ENCODE measurements at regions not wholly inside any gene's neighbourhood (a gene's known extent, or its start where the extent isn't known, plus 50 kb on each side); places are given as distances from the start of the nearest gene placed in this dataset.
A peak's percentile ranks its signal among the peaks of the same experiment; 100 is the strongest.
"Not testable (repeated sequence)": the region's sequence is repeated elsewhere in the genome, so short reads cannot be mapped to it uniquely, and the experiment has no call there.

GRCh38 chr5:173496129-173496882 lies 120.1 kb downstream of the BOD1 start:
- DNase-seq (ENCODE audit: low read depth): peak; percentile 86

GRCh38 chr5:173495225-173495904 lies 121.1 kb downstream of the BOD1 start:
- DNase-seq (ENCODE audit: low read depth): peak; percentile 80

DNA sequence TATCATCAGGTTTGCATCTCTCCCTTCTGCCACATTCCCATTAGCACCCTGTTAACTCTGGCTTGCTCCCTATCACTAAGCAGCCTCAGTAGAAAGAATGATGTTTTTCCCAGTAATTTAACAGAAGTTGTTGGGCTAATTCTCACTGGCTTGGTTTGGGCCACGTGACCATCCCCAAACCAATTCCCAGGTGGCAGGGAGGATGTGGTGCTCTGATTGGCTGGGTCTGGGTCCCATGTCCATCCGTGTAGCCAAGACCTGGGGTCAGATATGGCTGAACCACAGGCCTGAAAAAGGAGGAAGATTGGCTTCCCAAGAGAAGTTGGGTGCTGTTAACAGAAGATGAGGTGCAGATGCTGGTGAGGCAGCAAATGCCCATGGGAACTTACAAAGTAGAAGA lies 122.0 kb downstream of the BOD1 start:
- DNase-seq (ENCODE audit: low read depth): peak; percentile 51

GRCh38 chr5:173493846-173494245 lies 122.6 kb downstream of the BOD1 start:
- DNase-seq (ENCODE audit: low read depth): no peak

DNA sequence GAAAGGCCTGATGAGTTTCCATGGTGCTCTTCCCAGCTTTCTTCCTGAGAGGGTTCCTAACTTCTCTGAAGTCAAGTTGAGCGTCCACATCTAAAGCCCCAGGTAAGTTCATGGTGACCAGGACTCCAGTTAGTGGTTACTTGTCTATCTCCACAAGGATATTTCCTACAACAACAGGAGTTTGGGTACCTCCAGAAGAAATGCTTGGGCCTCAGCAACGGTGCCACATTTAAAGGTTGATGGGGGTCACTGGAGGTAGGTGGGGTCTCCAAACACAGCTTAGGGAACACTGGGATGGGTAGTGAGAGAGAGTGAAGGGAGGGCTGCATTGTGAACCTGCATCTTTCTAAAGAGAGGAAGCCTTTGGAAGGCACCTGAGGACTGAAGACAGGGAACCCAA lies 123.4 kb downstream of the BOD1 start:
- no peak for DNase-seq (ENCODE audit: low read depth)

DNA sequence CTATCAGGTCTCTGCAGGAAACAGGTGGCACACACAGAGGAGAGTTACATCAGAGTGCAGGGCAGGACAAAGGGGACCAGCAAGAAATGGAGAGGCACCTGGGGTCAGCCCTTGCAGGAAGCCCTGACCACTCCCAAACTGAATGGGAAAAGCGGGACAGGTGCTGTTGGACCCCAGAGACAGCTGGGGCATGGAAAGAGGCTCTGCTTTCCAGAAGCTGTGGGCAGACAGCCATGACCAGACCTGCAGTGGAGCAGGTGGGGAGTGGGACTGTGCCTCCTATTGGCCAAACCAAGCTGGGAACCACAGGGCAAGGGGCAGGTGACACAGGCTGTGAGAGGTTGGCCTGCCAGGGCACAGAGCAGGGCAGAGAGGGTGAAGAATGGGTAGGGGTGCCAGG lies 125.8 kb downstream of the BOD1 start:
- DNase-seq (ENCODE audit: low read depth): no peak

DNA sequence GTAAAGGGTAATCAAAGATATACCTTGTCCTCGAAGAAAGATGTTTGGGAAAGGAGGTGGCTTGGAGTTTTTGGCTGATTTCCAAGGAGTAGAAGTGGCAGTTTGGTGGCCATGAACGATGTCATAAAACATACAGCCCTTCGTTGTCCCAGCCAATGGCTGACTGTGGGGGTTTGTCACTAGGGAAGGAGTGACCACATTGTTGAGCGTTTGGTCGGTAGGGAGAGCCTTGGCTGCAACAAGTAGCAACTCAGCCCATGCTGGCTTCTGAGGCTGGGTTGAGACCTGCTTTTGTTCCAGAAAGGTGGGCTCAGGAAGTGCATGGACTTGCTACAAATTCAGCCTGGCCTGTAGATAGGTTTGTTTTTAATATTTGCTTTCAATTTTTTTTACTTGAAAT lies 128.3 kb downstream of the BOD1 start:
- no peak for DNase-seq (ENCODE audit: low read depth)

- no peak for DNase-seq (ENCODE audit: low read depth)
Observed at GRCh38 chr5:173487300-173487699, 129.2 kb downstream of the BOD1 start.

DNA sequence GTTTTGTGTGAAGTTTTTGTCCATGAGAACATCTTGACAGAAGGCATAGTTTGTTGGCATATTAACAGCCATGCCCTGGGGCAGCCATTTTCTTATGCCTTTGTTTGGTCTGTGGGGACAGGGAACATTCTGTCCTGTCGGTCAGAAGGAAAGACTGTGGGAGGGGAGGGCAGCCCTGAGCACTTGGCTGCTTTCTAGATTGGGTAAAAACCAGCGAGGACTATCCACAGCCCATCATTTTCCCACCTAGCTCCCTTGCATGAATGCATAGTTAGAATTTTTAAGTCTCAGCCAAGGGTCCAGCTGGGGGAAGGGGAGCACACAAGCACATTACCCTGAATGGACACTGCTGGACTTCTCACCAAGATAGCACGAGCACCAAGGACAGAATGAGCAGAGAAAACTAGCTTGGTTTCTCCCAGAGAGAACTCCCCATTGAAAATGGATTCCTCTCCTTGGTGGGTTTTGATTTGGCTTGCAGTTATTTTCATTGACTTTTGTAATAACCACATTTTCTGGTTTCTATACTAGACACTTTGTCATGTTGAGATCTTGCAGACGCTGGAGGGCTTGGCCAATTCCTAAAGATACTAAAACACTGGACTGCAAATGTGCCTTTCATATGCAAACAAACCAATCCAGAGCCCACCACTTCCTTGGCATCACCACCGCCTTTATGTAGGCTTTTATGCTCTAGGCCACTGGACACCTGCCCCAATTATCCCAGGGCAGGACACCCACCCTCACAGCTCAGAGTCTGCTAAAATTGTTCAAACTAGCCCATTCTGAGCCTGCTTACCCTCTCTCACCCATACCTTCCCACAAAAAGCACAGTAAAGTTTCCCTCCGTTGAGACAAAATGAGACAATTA lies 129.9 kb downstream of the BOD1 start:
- no peak for DNase-seq (ENCODE audit: low read depth)

DNA sequence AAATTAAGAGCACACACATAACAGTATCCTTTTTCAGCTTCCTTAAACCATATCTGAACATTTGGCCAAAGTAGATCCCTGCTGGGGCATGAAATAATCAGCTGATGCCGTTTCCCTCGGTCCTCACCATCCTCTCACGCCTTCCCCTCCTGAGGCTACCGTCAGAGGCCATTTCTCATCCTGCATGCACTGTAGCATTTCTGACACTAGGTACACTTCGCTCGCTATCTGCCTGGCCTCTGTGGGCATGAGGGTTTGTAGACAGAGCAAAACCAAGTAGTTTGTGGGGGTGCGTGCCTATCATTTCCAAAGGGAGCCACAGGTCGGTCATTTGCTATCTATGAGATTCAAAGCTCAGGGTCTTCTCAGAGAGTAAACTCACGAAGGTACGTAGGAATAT lies 131.9 kb downstream of the BOD1 start:
- no peak for DNase-seq (ENCODE audit: low read depth)

DNA sequence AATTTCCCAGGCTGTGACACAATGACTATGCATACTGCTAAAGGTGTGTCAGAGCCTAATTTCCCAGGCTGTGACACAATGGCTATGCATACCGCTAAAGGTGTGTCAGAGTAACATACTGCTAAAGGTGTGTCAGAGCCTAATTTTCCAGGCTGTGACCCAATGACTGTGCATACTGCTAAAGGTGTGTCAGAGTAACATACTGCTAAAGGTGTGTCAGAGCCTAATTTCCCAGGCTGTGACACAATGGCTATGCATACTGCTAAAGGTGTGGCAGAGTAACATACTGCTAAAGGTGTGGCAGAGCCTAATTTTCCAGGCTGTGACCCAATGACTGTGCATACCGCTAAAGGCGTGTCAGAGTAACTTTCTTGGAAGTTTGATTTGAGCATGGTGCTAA lies 132.9 kb downstream of the BOD1 start:
- not testable (repeated sequence) for DNase-seq (ENCODE audit: low read depth)

GRCh38 chr5:173483160-173483559 lies 133.3 kb downstream of the BOD1 start:
- DNase-seq (ENCODE audit: low read depth): no peak

GRCh38 chr5:173481821-173482220 lies 134.6 kb downstream of the BOD1 start:
- DNase-seq (ENCODE audit: low read depth): no peak

- DNase-seq (ENCODE audit: low read depth): no peak
Observed at GRCh38 chr5:173480896-173481295, 135.6 kb downstream of the BOD1 start.

- peak; percentile 61 for DNase-seq (ENCODE audit: low read depth)
Observed at GRCh38 chr5:173479711-173480110, 136.7 kb downstream of the BOD1 start.

GRCh38 chr5:173477345-173478040 lies 139.0 kb downstream of the BOD1 start:
- peak; percentile 80 for DNase-seq (ENCODE audit: low read depth)

DNA sequence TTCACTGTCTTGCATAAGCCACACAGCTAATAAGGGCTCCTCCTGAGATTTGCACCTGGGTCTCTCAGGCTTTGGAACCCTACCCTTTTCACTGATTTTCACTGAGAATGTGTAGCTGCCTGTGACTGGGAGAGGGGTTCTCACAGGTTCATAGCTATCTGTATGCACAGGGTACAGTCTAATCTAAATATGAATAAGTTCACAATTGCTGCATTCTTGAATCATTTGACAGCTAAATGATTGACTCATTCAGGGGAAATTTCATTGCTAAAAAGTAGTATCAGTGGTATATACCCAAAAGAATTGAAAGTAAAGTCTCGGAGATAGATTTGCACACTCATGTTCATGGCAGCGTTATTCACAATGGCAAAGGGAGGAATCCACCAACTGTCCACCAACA lies 140.7 kb downstream of the BOD1 start:
- DNase-seq (ENCODE audit: low read depth): no peak

DNA sequence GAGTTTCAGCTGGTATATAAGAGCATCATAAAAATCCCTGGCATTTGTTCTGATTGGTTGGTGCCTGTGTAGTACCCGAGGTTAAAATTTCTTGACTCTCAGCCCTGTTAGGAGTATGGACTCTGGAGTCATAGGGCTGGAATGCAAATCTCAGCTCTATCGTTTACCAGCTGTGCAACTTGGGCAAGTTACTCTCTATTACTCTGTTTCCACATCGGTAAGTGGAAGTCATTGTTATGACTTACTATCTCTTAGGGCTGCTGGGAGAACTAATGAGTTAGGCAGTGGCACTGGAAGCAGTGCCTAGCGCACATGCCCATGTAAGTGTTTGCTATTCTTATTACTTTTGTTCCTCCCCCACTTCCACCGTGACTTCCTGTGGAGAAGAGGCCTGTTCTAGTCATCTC lies 141.6 kb downstream of the BOD1 start:
- peak; percentile 95 for DNase-seq (ENCODE audit: low read depth)

- DNase-seq (ENCODE audit: low read depth): no peak
Observed at GRCh38 chr5:173473288-173473687, 143.2 kb downstream of the BOD1 start.

DNA sequence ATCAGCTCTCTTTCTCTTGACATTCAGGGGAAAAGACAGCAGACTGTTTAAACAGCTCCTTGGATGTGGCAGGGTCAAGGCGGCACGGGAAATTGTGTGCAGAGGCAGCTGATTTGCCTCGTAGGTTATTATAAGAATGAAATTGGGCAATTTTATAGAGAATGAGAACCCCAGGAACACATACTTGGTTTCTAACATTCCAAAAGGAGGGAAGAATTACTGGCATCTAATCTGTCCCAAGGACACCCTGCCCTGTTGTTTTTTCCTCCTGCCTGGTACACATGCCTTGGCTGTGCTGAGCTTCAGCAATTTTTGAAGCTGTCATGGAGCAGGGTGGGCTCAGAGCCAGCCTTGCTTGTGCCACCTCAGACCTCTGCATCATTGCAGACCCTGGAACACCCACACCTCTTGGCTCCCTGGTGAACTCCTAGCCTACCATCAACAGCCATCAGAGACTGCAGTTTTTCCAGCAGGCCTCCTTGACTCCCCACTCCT lies 143.6 kb downstream of the BOD1 start:
- peak; percentile 85 for DNase-seq (ENCODE audit: low read depth)

DNA sequence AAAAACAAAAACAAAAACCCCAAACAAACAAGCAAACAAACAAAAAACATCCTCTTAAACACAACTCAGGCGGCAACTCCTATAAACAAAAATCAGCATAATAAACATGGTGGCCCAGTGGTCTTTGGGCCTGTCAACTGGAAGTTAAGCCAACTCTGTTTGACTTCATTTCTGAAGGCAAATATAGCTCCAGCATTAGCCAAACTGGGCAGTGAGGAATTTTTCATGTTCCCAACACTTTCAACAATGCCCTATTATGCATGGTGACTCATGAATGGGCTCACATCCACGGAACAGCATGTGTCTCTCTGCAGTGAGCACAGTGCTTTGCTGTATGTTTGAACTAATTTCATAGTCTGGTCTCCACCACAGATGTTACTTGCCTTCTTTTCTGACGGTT lies 143.9 kb upstream of the STC2 start:
- peak; percentile 100 for DNase-seq (ENCODE audit: low read depth)
